K562 (cell line): ENCODE measurements at regions not wholly inside any gene's neighbourhood (a gene's known extent, or its start where the extent isn't known, plus 50 kb on each side); places are given as distances from the start of the nearest gene placed in this dataset.

Experiments
- ATAC-seq: fragments of 200-7000 bp; cut with Tn5 transposase; 3 replicates; pipeline ENCODE4 v1.9.1; 2020; ENCODE audit warnings: moderate library complexity
- BruUV-seq: library from RNA; stranded (reverse); fragments of 400-500 nt; replicated peaks from 2 replicates; lab custom pipeline; 2021; lab: Mats Ljungman, UMichigan
- CTCF ChIA-PET: fragments of 300-600 bp; formaldehyde crosslinking; extraction: SDS; loops from one replicate; lab custom pipeline; 2021; ENCODE audit warnings: low intra/inter-chr PET ratio; lab: Yijun Ruan, JAX
- POLR2A ChIA-PET: fragments of 300-600, 350-650 bp; sonication (Branson Sonifier 250); formaldehyde crosslinking; extraction: SDS; loops from one replicate; lab custom pipeline; 2021; ENCODE audit warnings: antibody characterized with exemption, inconsistent platforms; lab: Yijun Ruan, JAX
- DNase-seq, 4 experiments: peaks; one replicate each; pipeline versions ENCODE4 v3.0.0 to v3.0.0-alpha.2; 2011 to 2018; ENCODE audit warnings: low spot score in 3 of 4, mixed read lengths in 3 of 4; ENCODE audit errors: extremely low read depth in 1 of 4
- FAIRE-seq: peaks from 2 replicates; lab custom pipeline; 2011; peaks lifted over from hg19 to GRCh38; lab: Jason Lieb, UNC
- H2AFZ ChIP-seq: 2 replicates; pipeline ENCODE4 v1.6.0; 2011; ENCODE audit warnings: low read depth, low read length, control low read depth, inconsistent platforms
- H3K27ac ChIP-seq: fragments of 200-600 bp; 3 replicates; pipeline ENCODE4 v1.8.0; 2011; ENCODE audit warnings: low read depth, mild to moderate bottlenecking, control low read depth, inconsistent platforms, low read length, moderate library complexity, mixed read lengths; ENCODE audit errors: extremely low read depth
- H3K27me3 ChIP-seq, 2 experiments: fragments of 300-600 bp in 1 of 2; 2 replicates in 1 of 2; 3 replicates in 1 of 2; pipeline versions ENCODE4 v1.6.0 to v1.8.0; 2011; ENCODE audit warnings: inconsistent platforms in 2 of 2, low read length in 2 of 2, mild to moderate bottlenecking in 1 of 2, mixed read lengths in 1 of 2, moderate library complexity in 1 of 2; ENCODE audit not compliant: control insufficient read depth in 2 of 2, insufficient read depth in 2 of 2
- H3K36me3 ChIP-seq: fragments of 300-600 bp; 3 replicates; pipeline ENCODE4 v1.8.0; 2011; ENCODE audit warnings: mild to moderate bottlenecking, low read length, inconsistent platforms; ENCODE audit not compliant: control insufficient read depth, insufficient read depth
- H3K4me1 ChIP-seq, 2 experiments: fragments of 200-600 bp in 1 of 2; replicated peaks in 1 of 2; 2 replicates in 1 of 2; 3 replicates in 1 of 2; pipeline versions ENCODE4 v1.5.1 to v1.8.0; 2011; ENCODE audit warnings: inconsistent platforms in 2 of 2, low read length in 2 of 2, mild to moderate bottlenecking in 1 of 2, mixed read lengths in 1 of 2, moderate library complexity in 1 of 2; ENCODE audit not compliant: control insufficient read depth in 2 of 2, insufficient read depth in 2 of 2
- H3K4me2 ChIP-seq: 2 replicates; pipeline ENCODE4 v1.6.1; 2011; ENCODE audit warnings: low read length, control low read depth, inconsistent platforms, mixed read lengths; ENCODE audit not compliant: insufficient read depth
- H3K4me3 ChIP-seq: fragments of 200-600 bp; sonication (generic), shearing (Covaris generic); 2 replicates; pipeline ENCODE4 v1.5.1; 2016; ENCODE audit warnings: control low read depth, inconsistent platforms
- H3K79me2 ChIP-seq: fragments of 200-600 bp; 3 replicates; pipeline ENCODE4 v1.8.0; 2011; ENCODE audit warnings: low read length, inconsistent platforms; ENCODE audit not compliant: control insufficient read depth, insufficient read depth
- H3K9ac ChIP-seq, 2 experiments: 2 replicates each; pipeline versions ENCODE4 v1.6.0 to v1.6.1; 2011; ENCODE audit warnings: low read depth in 2 of 2, low read length in 2 of 2, control low read depth in 1 of 2, inconsistent platforms in 1 of 2, mild to moderate bottlenecking in 1 of 2, mixed read lengths in 1 of 2; ENCODE audit not compliant: insufficient read depth in 1 of 2
- H3K9me1 ChIP-seq: one replicate; pipeline ENCODE4 v1.6.0; 2011; ENCODE audit warnings: inconsistent platforms, mild to moderate bottlenecking, low read length, moderate library complexity; ENCODE audit not compliant: control insufficient read depth, insufficient read depth
- H3K9me3 ChIP-seq: replicated peaks from 2 replicates; pipeline ENCODE4 v1.5.1; 2011; ENCODE audit warnings: low read depth, low read length, inconsistent platforms; ENCODE audit not compliant: control insufficient read depth, insufficient read depth
- H4K20me1 ChIP-seq: replicated peaks from 2 replicates; pipeline ENCODE4 v1.6.1; 2011; ENCODE audit warnings: low read length, inconsistent platforms, mixed read lengths; ENCODE audit not compliant: control insufficient read depth, insufficient read depth
- ARID1B ChIP-seq: fragments of 450-650 bp; IDR thresholded peaks from 2 replicates; pipeline ENCODE4 v1.6.1; 2016; ENCODE audit warnings: antibody characterized with exemption, mild to moderate bottlenecking, inconsistent platforms
- CBX1 ChIP-seq: sonication (generic); IDR thresholded peaks from 2 replicates; pipeline ENCODE4 v1.6.1; 2016; ENCODE audit warnings: antibody characterized with exemption, low read depth, mild to moderate bottlenecking
- FOSL1 ChIP-seq: fragments of 200-800 bp; sonication (Bioruptor generic); conservative IDR thresholded peaks from 2 replicates; pipeline ENCODE4 v1.6.1; 2016; ENCODE audit warnings: missing genetic modification characterization, missing compliant biosample characterization
- NFIX ChIP-seq: fragments of 250-450 bp; sonication (Bioruptor Pico); IDR thresholded peaks from 2 replicates; pipeline ENCODE4 v1.4.0; 2020; ENCODE audit warnings: low read depth, mild to moderate bottlenecking, moderate library complexity
- NFRKB ChIP-seq: fragments of 450-650 bp; IDR thresholded peaks from 2 replicates; pipeline ENCODE4 v1.6.1; 2016; ENCODE audit warnings: low read depth
- SMAD1 ChIP-seq: fragments of 150-350 bp; IDR thresholded peaks from 2 replicates; pipeline ENCODE4 v1.6.1; 2014; ENCODE audit warnings: low read length, low read depth; ENCODE audit not compliant: partially characterized antibody
- SNIP1 ChIP-seq: fragments of 450-650 bp; IDR thresholded peaks from 2 replicates; pipeline ENCODE4 v1.7.1; 2017; ENCODE audit warnings: low read depth, mild to moderate bottlenecking
- ZNF212 ChIP-seq: fragments of 450-650 bp; formaldehyde crosslinking; IDR thresholded peaks from 2 replicates; pipeline ENCODE4 v1.4.0; 2020; ENCODE audit warnings: mild to moderate bottlenecking
- ZSCAN32 ChIP-seq: fragments of 450-650 bp; formaldehyde crosslinking; IDR thresholded peaks from 2 replicates; pipeline ENCODE4 v1.4.0; 2020; ENCODE audit warnings: mild to moderate bottlenecking, moderate library complexity
- WGBS: fragments of 100-300 bp; shearing (Covaris generic); methylation state at CpG from one replicate; pipeline ENCODE4 v1.1.6; 2016; ENCODE audit warnings: low coverage, mixed read lengths; ENCODE audit not compliant: insufficient coverage; ENCODE audit errors: missing lambda C conversion rate; 5-methylcytosine and 5-hydroxymethylcytosine counted together
- in situ Hi-C: fragments of 300-500 bp; cut with MboI; formaldehyde crosslinking; loops from 4 replicates; pipeline ENCODE4 v1.15.0; 2018; ENCODE audit warnings: inconsistent platforms, mixed read lengths
- intact Hi-C: fragments of 100-400 bp; cut with micrococcal nuclease; formaldehyde crosslinking; loops from 2 replicates; pipeline ENCODE4 v1.14.2; 2022
- TF ChIP-seq, protein P1 (sequence below): fragments of 200-400 bp; formaldehyde crosslinking; IDR thresholded peaks from 2 replicates; pipeline ENCODE4 v1.6.1; 2017; ENCODE audit warnings: mild to moderate bottlenecking, low read depth, low read length, moderate library complexity
- TF ChIP-seq, protein P2 (sequence below): fragments of 450-650 bp; IDR thresholded peaks from 2 replicates; pipeline ENCODE4 v1.7.0; 2016; ENCODE audit warnings: borderline replicate concordance
- TF ChIP-seq, protein P3 (sequence below): sonication (generic); formaldehyde crosslinking; IDR thresholded peaks from 2 replicates; pipeline ENCODE4 v1.8.0; 2023; ENCODE audit warnings: missing genetic modification reagents, mild to moderate bottlenecking, borderline replicate concordance

DNA sequence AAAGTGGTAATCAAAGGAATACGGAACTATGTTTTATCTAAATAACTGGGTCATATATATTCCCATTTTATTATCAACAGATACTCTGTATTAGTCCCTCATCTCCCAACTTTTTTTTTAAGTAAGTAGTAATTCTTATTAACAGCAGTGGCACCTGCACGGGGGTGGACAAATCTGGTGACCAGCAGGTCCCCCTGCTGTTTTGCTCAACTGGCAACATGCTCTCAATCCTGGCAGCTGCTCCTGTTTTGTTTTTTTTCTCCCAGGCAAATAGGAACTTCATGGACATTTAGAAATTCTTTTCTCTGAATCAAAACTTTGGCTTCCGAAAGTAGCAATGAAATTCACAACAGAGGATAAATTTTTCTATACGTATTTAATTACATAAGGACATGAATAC lies 193.5 kb downstream of the SS18 start:
- WGBS: 2% methylated on average over 4 of the region's 4 CpGs
- H3K4me1 ChIP-seq: no peaks in the 10 kb centered on the region
- ATAC-seq (no peak), DNase-seq (no peak), FAIRE-seq (no peak)
- no peaks in the 10 kb centered on the region for H3K27me3 ChIP-seq
- CTCF ChIA-PET: interaction anchor here (0.6 kb wide), 1 partner anchor 961 kb away, joined by 3 read pairs; no protein-coding TSS in a partner anchor
- no peaks in the 10 kb centered on the region for H3K9me1 ChIP-seq
- no peak overlapping the region for H2AFZ ChIP-seq
- no peaks in the 10 kb centered on the region for H4K20me1 ChIP-seq
- H3K4me3 ChIP-seq: no peak overlapping the region
- intact Hi-C loops: loop anchor here (5.0 to 10.0 kb wide), 4 partner anchors 62 to 1352 kb away; no protein-coding TSS in a partner anchor
- no TSS peak for BruUV-seq
- H3K9me3 ChIP-seq: no peaks in the 10 kb centered on the region
- in situ Hi-C loops: no loop called here
- H3K36me3 ChIP-seq: no peaks in the 10 kb centered on the region
- POLR2A ChIA-PET: no interaction called here
- no peak overlapping the region for H3K27ac ChIP-seq
- H3K4me2 ChIP-seq: no peak overlapping the region
- H3K79me2 ChIP-seq: no peaks in the 10 kb centered on the region
- no peak overlapping the region for H3K9ac ChIP-seq
- no peak for TF ChIP-seq ARID1B
- TF ChIP-seq SMAD1: no peak
- TF ChIP-seq NFRKB: no peak
- TF ChIP-seq, protein P1, sequence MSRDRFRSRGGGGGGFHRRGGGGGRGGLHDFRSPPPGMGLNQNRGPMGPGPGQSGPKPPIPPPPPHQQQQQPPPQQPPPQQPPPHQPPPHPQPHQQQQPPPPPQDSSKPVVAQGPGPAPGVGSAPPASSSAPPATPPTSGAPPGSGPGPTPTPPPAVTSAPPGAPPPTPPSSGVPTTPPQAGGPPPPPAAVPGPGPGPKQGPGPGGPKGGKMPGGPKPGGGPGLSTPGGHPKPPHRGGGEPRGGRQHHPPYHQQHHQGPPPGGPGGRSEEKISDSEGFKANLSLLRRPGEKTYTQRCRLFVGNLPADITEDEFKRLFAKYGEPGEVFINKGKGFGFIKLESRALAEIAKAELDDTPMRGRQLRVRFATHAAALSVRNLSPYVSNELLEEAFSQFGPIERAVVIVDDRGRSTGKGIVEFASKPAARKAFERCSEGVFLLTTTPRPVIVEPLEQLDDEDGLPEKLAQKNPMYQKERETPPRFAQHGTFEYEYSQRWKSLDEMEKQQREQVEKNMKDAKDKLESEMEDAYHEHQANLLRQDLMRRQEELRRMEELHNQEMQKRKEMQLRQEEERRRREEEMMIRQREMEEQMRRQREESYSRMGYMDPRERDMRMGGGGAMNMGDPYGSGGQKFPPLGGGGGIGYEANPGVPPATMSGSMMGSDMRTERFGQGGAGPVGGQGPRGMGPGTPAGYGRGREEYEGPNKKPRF: no peak
- no peak for TF ChIP-seq SNIP1
- no peak for TF ChIP-seq ZSCAN32
- no peak for TF ChIP-seq CBX1
- TF ChIP-seq, protein P2, sequence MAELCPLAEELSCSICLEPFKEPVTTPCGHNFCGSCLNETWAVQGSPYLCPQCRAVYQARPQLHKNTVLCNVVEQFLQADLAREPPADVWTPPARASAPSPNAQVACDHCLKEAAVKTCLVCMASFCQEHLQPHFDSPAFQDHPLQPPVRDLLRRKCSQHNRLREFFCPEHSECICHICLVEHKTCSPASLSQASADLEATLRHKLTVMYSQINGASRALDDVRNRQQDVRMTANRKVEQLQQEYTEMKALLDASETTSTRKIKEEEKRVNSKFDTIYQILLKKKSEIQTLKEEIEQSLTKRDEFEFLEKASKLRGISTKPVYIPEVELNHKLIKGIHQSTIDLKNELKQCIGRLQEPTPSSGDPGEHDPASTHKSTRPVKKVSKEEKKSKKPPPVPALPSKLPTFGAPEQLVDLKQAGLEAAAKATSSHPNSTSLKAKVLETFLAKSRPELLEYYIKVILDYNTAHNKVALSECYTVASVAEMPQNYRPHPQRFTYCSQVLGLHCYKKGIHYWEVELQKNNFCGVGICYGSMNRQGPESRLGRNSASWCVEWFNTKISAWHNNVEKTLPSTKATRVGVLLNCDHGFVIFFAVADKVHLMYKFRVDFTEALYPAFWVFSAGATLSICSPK: no peak
- no peak for TF ChIP-seq ZNF212 (CRISPR knock-in tag)
- TF ChIP-seq, protein P3, sequence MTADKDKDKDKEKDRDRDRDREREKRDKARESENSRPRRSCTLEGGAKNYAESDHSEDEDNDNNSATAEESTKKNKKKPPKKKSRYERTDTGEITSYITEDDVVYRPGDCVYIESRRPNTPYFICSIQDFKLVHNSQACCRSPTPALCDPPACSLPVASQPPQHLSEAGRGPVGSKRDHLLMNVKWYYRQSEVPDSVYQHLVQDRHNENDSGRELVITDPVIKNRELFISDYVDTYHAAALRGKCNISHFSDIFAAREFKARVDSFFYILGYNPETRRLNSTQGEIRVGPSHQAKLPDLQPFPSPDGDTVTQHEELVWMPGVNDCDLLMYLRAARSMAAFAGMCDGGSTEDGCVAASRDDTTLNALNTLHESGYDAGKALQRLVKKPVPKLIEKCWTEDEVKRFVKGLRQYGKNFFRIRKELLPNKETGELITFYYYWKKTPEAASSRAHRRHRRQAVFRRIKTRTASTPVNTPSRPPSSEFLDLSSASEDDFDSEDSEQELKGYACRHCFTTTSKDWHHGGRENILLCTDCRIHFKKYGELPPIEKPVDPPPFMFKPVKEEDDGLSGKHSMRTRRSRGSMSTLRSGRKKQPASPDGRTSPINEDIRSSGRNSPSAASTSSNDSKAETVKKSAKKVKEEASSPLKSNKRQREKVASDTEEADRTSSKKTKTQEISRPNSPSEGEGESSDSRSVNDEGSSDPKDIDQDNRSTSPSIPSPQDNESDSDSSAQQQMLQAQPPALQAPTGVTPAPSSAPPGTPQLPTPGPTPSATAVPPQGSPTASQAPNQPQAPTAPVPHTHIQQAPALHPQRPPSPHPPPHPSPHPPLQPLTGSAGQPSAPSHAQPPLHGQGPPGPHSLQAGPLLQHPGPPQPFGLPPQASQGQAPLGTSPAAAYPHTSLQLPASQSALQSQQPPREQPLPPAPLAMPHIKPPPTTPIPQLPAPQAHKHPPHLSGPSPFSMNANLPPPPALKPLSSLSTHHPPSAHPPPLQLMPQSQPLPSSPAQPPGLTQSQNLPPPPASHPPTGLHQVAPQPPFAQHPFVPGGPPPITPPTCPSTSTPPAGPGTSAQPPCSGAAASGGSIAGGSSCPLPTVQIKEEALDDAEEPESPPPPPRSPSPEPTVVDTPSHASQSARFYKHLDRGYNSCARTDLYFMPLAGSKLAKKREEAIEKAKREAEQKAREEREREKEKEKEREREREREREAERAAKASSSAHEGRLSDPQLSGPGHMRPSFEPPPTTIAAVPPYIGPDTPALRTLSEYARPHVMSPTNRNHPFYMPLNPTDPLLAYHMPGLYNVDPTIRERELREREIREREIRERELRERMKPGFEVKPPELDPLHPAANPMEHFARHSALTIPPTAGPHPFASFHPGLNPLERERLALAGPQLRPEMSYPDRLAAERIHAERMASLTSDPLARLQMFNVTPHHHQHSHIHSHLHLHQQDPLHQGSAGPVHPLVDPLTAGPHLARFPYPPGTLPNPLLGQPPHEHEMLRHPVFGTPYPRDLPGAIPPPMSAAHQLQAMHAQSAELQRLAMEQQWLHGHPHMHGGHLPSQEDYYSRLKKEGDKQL (CRISPR knock-in tag): no peak
- TF ChIP-seq FOSL1: no peak
- TF ChIP-seq NFIX (CRISPR knock-in tag): no peak
